ENCODE measurements at regions not wholly inside any gene's neighbourhood (a gene's known extent, or its start where the extent isn't known, plus 50 kb on each side); places are given as distances from the start of the nearest gene placed in this dataset.

DNA sequence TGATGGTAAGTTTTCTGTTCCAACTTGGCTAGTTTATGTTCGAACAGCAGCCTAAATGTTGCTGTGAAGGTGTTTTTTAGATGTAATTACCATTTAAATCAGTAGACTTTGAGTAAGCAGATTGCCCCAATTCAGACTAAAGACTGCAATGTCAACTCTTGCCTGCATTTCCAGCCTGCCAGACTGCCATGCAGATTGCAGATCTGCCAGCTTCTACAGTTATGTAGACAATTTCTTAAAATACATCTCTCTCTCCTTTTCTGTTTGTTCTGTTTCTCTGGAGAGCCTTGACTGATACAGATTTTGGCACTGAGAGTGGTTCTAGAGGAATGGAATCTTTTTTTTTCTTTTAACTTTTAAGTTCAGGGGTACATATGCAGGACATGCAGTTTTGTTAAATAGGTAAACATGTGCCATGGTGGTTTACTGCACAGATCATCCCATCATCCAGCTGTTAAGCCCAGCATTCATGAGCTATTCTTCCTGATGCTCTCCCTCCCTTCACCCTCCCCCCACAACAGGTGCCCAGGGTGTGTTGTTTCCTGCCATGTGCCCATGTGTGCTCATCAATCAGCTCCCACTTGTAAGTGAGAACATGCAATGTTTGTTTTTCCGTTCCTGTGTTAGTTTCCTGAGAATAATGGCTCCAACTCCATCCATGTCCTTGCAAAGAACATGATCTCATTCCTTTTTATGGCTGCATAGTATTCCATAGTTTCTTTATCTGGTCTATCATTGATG is 227.8 kb downstream of the CPE start:
- H3K27ac ChIP-seq (ENCODE audit: extremely low read depth, low read depth, low read length): no peak overlapping the region
- H3K36me3 ChIP-seq (ENCODE audit: control insufficient read depth in 2 of 2, insufficient read depth in 1 of 2, low read length in 2 of 2): no peaks in the 10 kb centered on the region
- TF ChIP-seq, protein P1, sequence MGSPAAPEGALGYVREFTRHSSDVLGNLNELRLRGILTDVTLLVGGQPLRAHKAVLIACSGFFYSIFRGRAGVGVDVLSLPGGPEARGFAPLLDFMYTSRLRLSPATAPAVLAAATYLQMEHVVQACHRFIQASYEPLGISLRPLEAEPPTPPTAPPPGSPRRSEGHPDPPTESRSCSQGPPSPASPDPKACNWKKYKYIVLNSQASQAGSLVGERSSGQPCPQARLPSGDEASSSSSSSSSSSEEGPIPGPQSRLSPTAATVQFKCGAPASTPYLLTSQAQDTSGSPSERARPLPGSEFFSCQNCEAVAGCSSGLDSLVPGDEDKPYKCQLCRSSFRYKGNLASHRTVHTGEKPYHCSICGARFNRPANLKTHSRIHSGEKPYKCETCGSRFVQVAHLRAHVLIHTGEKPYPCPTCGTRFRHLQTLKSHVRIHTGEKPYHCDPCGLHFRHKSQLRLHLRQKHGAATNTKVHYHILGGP (tag by site-specific recombination; IDR thresholded peaks at IDR 0.05): no peak
- no peak for TF ChIP-seq ZBTB17 (tag by site-specific recombination; IDR thresholded peaks at IDR 0.05)
- TF ChIP-seq ZNF654 (tag by site-specific recombination; IDR thresholded peaks at IDR 0.05; ENCODE audit: low read depth): no peak
- TF ChIP-seq KLF7 (tag by site-specific recombination; IDR thresholded peaks at IDR 0.05; ENCODE audit: borderline replicate concordance): no peak
- no peak for TF ChIP-seq ZNF169 (tag by site-specific recombination; IDR thresholded peaks at IDR 0.05)
- no peak for TF ChIP-seq ZFP37 (tag by site-specific recombination; IDR thresholded peaks at IDR 0.05)
- no peak for TF ChIP-seq TRIM28 (IDR thresholded peaks at IDR 0.05; ENCODE audit: borderline replicate concordance, low read length)
- TF ChIP-seq ZNF214 (tag by site-specific recombination; IDR thresholded peaks at IDR 0.05; ENCODE audit: borderline replicate concordance): no peak
- TF ChIP-seq ZBTB7A (tag by site-specific recombination; IDR thresholded peaks at IDR 0.05; ENCODE audit: low read depth): no peak
- TF ChIP-seq, protein P2, sequence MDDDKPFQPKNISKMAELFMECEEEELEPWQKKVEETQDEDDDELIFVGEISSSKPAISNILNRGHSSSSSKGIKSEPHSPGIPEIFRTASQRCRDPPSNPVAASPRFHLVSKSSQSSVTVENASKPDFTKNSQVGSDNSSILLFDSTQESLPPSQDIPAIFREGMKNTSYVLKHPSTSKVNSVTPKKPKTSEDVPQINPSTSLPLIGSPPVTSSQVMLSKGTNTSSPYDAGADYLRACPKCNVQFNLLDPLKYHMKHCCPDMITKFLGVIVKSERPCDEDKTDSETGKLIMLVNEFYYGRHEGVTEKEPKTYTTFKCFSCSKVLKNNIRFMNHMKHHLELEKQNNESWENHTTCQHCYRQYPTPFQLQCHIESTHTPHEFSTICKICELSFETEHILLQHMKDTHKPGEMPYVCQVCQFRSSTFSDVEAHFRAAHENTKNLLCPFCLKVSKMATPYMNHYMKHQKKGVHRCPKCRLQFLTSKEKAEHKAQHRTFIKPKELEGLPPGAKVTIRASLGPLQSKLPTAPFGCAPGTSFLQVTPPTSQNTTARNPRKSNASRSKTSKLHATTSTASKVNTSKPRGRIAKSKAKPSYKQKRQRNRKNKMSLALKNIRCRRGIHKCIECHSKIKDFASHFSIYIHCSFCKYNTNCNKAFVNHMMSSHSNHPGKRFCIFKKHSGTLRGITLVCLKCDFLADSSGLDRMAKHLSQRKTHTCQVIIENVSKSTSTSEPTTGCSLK (tag by site-specific recombination; IDR thresholded peaks at IDR 0.05): no peak
- no peak for TF ChIP-seq ZNF747 (tag by site-specific recombination; IDR thresholded peaks at IDR 0.05)
- TF ChIP-seq ZNF768 (tag by site-specific recombination; IDR thresholded peaks at IDR 0.05): no peak
- TF ChIP-seq, protein P3, sequence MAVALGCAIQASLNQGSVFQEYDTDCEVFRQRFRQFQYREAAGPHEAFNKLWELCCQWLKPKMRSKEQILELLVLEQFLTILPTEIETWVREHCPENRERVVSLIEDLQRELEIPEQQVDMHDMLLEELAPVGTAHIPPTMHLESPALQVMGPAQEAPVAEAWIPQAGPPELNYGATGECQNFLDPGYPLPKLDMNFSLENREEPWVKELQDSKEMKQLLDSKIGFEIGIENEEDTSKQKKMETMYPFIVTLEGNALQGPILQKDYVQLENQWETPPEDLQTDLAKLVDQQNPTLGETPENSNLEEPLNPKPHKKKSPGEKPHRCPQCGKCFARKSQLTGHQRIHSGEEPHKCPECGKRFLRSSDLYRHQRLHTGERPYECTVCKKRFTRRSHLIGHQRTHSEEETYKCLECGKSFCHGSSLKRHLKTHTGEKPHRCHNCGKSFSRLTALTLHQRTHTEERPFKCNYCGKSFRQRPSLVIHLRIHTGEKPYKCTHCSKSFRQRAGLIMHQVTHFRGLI (tag by site-specific recombination; IDR thresholded peaks at IDR 0.05): no peak
- TF ChIP-seq ZNF2 (tag by site-specific recombination; IDR thresholded peaks at IDR 0.05): no peak
- no peak for TF ChIP-seq ZNF76 (tag by site-specific recombination; IDR thresholded peaks at IDR 0.05; ENCODE audit: borderline replicate concordance, low read depth)
- TF ChIP-seq ZBTB20 (tag by site-specific recombination; IDR thresholded peaks at IDR 0.05): no peak
- TF ChIP-seq ZSCAN16 (tag by site-specific recombination; IDR thresholded peaks at IDR 0.05): no peak
- no peak for TF ChIP-seq SALL2 (tag by site-specific recombination; IDR thresholded peaks at IDR 0.05; ENCODE audit: borderline replicate concordance)
- CTCF ChIA-PET: interaction anchor here (0.7 kb wide), 1 partner anchor 26 kb away, joined by 3 read pairs; no protein-coding TSS in a partner anchor
- H3K9me3 ChIP-seq (ENCODE audit: control insufficient read depth, insufficient read depth, low read depth, low read length): no peaks in the 10 kb centered on the region
- no peak overlapping the region for H3K4me3 ChIP-seq (ENCODE audit: low read depth, low read length)
- POLR2A ChIA-PET: no interaction called here
- H3K4me1 ChIP-seq (ENCODE audit: control insufficient read depth, insufficient read depth, low read length): no peaks in the 10 kb centered on the region

DNA sequence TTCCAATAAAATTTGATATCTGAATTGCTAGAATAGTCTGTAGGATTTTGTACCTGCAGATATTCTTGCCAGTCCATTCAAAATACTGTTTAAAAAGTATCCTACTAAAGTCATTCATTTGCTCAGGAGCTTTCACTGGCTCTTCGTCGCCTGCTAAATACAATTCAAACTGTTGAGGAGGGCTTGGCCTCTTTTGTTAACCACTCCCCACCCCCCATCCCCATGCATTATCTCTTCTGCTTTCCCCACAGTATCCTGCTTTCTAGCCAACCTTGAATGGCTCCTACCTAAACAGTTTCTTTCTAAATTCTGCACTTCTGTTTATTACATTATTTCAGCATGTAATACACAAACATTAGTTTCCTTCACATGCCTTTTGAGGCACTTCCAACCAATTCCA is 230.8 kb downstream of the CPE start:
- H3K27ac ChIP-seq (ENCODE audit: extremely low read depth, low read depth, low read length): no peak overlapping the region
- H3K9me3 ChIP-seq (ENCODE audit: control insufficient read depth, insufficient read depth, low read depth, low read length): no peaks in the 10 kb centered on the region
- H3K4me1 ChIP-seq (ENCODE audit: control insufficient read depth, insufficient read depth, low read length): no peaks in the 10 kb centered on the region
- CTCF ChIA-PET: no interaction called here
- TF ChIP-seq RBAK (tag by site-specific recombination; IDR thresholded peaks at IDR 0.05) (no peak), ZNF248 (tag by site-specific recombination; IDR thresholded peaks at IDR 0.05) (no peak), ZNF175 (tag by site-specific recombination; IDR thresholded peaks at IDR 0.05) (no peak), ZBTB48 (tag by site-specific recombination; IDR thresholded peaks at IDR 0.05) (no peak), ZNF112 (tag by site-specific recombination; IDR thresholded peaks at IDR 0.05) (no peak), ZFP69B (tag by site-specific recombination; IDR thresholded peaks at IDR 0.05) (no peak), KLF16 (tag by site-specific recombination; IDR thresholded peaks at IDR 0.05) (no peak), ZNF501 (tag by site-specific recombination; IDR thresholded peaks at IDR 0.05) (no peak), ZNF2 (tag by site-specific recombination; IDR thresholded peaks at IDR 0.05) (no peak), ZNF776 (tag by site-specific recombination; IDR thresholded peaks at IDR 0.05; ENCODE audit: borderline replicate concordance) (no peak), ZFP41 (tag by site-specific recombination; IDR thresholded peaks at IDR 0.05; ENCODE audit: borderline replicate concordance) (no peak)
- TF ChIP-seq, protein P2 (tag by site-specific recombination; IDR thresholded peaks at IDR 0.05): no peak
- H3K4me3 ChIP-seq (ENCODE audit: low read depth, low read length): no peak overlapping the region
- POLR2A ChIA-PET: no interaction called here
- no peaks in the 10 kb centered on the region for H3K36me3 ChIP-seq (ENCODE audit: control insufficient read depth in 2 of 2, insufficient read depth in 1 of 2, low read length in 2 of 2)
